PFSK-1 (cell line): ENCODE measurements at regions not wholly inside any gene's neighbourhood (a gene's known extent, or its start where the extent isn't known, plus 50 kb on each side); places are given as distances from the start of the nearest gene placed in this dataset.

Experiments used
- FOXP2 ChIP-seq: optimal IDR thresholded peaks from 2 replicates; pipeline ENCODE3; 2011; ENCODE audit warnings: borderline replicate concordance, control low read depth, inconsistent platforms; ENCODE audit not compliant: insufficient read depth; ENCODE audit errors: extremely low read length, extremely low read depth
- POLR2AphosphoS5 ChIP-seq: IDR thresholded peaks from 2 replicates; pipeline ENCODE4 v1.6.1; 2012; ENCODE audit warnings: low read depth, mild to moderate bottlenecking, control low read depth, low read length, moderate library complexity
- REST ChIP-seq, 2 experiments: IDR thresholded peaks; 2 replicates each; pipeline versions ENCODE4 v1.6.1 to v1.8.0; 2011 to 2012; ENCODE audit warnings: low read depth in 2 of 2, low read length in 2 of 2, control low read depth in 1 of 2, inconsistent platforms in 1 of 2, mild to moderate bottlenecking in 1 of 2, moderate library complexity in 1 of 2; ENCODE audit not compliant: insufficient read depth in 1 of 2
- SIN3A ChIP-seq: IDR thresholded peaks from 2 replicates; pipeline ENCODE4 v1.6.1; 2012; ENCODE audit warnings: mild to moderate bottlenecking, low read length, moderate library complexity, borderline replicate concordance; ENCODE audit not compliant: insufficient read depth

GRCh38 chr4:72817012-72817411 is 248.0 kb upstream of the ADAMTS3 start:
- TF ChIP-seq POLR2AphosphoS5 (no peak), REST (IDR thresholded peaks at IDR 0.05; ENCODE audit: insufficient read depth in 1 of 2, low read depth in 2 of 2, low read length in 2 of 2) (no peak), FOXP2 (no peak), SIN3A (no peak)
